GM12865 (cell line): ENCODE measurements at regions not wholly inside any gene's neighbourhood (a gene's known extent, or its start where the extent isn't known, plus 50 kb on each side); places are given as distances from the start of the nearest gene placed in this dataset.
A peak's percentile ranks its signal among the peaks of the same experiment; 100 is the strongest.

ENCODE experiments used
- DNase-seq: peaks from one replicate; pipeline ENCODE4 v3.0.0; 2010; ENCODE audit warnings: low read depth
- H3K4me3 ChIP-seq: 2 replicates; pipeline ENCODE4 v1.5.1; 2011; ENCODE audit warnings: mild to moderate bottlenecking, low read depth, low read length, control low read depth
- CTCF ChIP-seq: IDR thresholded peaks from 2 replicates; pipeline ENCODE4 v1.5.1; 2011; ENCODE audit warnings: low read length, control low read depth, low read depth, inconsistent platforms; ENCODE audit not compliant: insufficient read depth; ENCODE audit errors: missing control alignments

- no peak for TF ChIP-seq CTCF
- DNase-seq = no peak
- H3K4me3 ChIP-seq = no peak overlapping the region
Observed at GRCh38 chr16:75899163-75899562, 172.9 kb upstream of the CPHXL start.

- no peak overlapping the region for H3K4me3 ChIP-seq
- DNase-seq = no peak
- no peak for TF ChIP-seq CTCF
Observed at GRCh38 chr16:75908331-75909117, 182.2 kb upstream of the CPHXL start.

DNA sequence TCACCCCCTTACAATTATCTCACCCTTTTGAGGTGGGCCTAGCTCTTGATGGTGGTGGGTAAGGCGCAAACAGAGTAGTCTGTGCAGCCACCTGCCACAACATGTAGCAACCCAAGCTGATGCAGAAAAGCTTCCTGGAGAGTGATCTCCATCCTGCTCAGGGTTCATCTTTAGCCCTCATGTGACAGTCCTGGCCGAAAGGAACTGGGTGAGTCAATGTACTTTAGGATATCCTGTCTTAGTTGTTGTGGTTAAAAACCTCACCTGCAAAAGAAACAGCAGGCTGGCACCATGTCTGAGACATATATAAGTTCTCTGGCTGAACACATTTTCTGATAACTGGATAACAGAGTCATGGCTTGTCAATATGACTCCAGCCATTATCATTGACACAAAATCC is 183.5 kb upstream of the CPHXL start:
- DNase-seq = peak; percentile 4
- TF ChIP-seq CTCF = no peak
- no peak overlapping the region for H3K4me3 ChIP-seq

- no peak overlapping the region for H3K4me3 ChIP-seq
- no peak for TF ChIP-seq CTCF
- no peak for DNase-seq
Observed at GRCh38 chr16:75911896-75912295, 185.6 kb upstream of the CPHXL start.

DNA sequence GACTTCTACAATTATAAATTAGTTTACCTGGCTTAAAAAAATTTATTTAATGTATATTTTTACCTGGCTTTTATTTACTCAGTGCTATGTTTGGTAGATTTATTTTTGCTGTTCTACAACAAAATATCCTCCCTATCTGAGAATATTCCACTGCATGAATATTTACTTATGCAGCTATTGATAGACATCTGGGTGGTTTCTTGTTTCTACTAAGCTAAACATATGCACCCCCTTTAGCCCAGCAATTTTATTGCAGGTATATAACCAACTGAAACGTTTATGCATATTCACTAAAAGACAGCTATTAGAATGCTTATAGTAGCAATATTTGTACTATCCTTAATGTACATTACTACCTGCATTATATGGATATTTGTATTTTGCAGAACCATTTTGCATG is 187.7 kb upstream of the CPHXL start:
- no peak for TF ChIP-seq CTCF
- H3K4me3 ChIP-seq = no peak overlapping the region
- DNase-seq = no peak

- H3K4me3 ChIP-seq = no peak overlapping the region
- TF ChIP-seq CTCF = no peak
- DNase-seq = no peak
Observed at GRCh38 chr16:75916451-75916850, 190.2 kb upstream of the CPHXL start.

- TF ChIP-seq CTCF = no peak
- no peak overlapping the region for H3K4me3 ChIP-seq
- DNase-seq = no peak
Observed at GRCh38 chr16:75918109-75918508, 191.8 kb upstream of the CPHXL start.
